ENCODE measurements at regions not wholly inside any gene's neighbourhood (a gene's known extent, or its start where the extent isn't known, plus 50 kb on each side); places are given as distances from the start of the nearest gene placed in this dataset.

- TF ChIP-seq CTCF (conservative IDR thresholded peaks at IDR 0.05) (no peak), EZH2 (IDR thresholded peaks at IDR 0.05; ENCODE audit: low read depth) (no peak)
Measured at GRCh38 chr20:2227861-2228260, 67.9 kb upstream of the TGM3 start.

Measured in PC-9 (cell line).